ENCODE measurements at regions not wholly inside any gene's neighbourhood (a gene's known extent, or its start where the extent isn't known, plus 50 kb on each side); places are given as distances from the start of the nearest gene placed in this dataset.

- Histone ChIP-seq H3K4me1 (ENCODE audit: insufficient read depth, low read length) (peaks cover 11% of the 10 kb centered on the region), H3K9me3 (ENCODE audit: control insufficient read depth in 1 of 2, insufficient read depth in 1 of 2, low read length in 2 of 2) (no peaks in the 10 kb centered on the region), H3K27me3 (ENCODE audit: control insufficient read depth in 1 of 2, insufficient read depth in 2 of 2, low read length in 2 of 2) (no peaks in the 10 kb centered on the region), H3K27ac (ENCODE audit: low read depth in 1 of 2, low read length in 2 of 2) (no peak overlapping the region), H3K4me3 (ENCODE audit: low read length) (no peak overlapping the region), H3K36me3 (ENCODE audit: insufficient read depth, low read length) (no peaks in the 10 kb centered on the region)
- POLR2A ChIA-PET = interaction anchor here (0.6 to 1.1 kb wide), 3 partner anchors 12 to 89 kb away, joined by 3 to 4 read pairs (median 3); no protein-coding TSS in a partner anchor
- CTCF ChIA-PET = no interaction called here
- intact Hi-C loops (cut with DNase I, micrococcal nuclease) = loop anchor here (5.0 to 10.0 kb wide), 2 partner anchors 464 to 694 kb away; partner anchors contain the start of genes RAP2B (in 2 of the 2) and DHX36 (in 1 of the 2)
- H3K27me3 Mint-ChIP-seq = no peaks in the 10 kb centered on the region
- H3K36me3 Mint-ChIP-seq (ENCODE audit: low read depth) = no peaks in the 10 kb centered on the region
- ATAC-seq (ENCODE audit: poor library complexity) = no peak
- peak overlapping the region; percentile 34 for H3K27ac Mint-ChIP-seq
- DNase-seq = peak in 4 of 14 experiments; percentile 6 to 48 (median 26)
- H3K9me3 Mint-ChIP-seq = no peaks in the 10 kb centered on the region
- H3K4me3 Mint-ChIP-seq = peak overlapping the region; percentile 13
- no peak for TF ChIP-seq CTCF (IDR thresholded peaks at IDR 0.05)
- peaks cover 58% of the 10 kb centered on the region for H3K4me1 Mint-ChIP-seq (ENCODE audit: low read depth)
These were observed 466.6 kb downstream of the RAP2B start for GRCh38 chr3:153628591-153628990.

- Histone ChIP-seq H3K27ac (ENCODE audit: low read depth in 1 of 2, low read length in 2 of 2) (no peak overlapping the region), H3K4me1 (ENCODE audit: insufficient read depth, low read length) (peaks cover 6% of the 10 kb centered on the region), H3K27me3 (ENCODE audit: control insufficient read depth in 1 of 2, insufficient read depth in 2 of 2, low read length in 2 of 2) (no peaks in the 10 kb centered on the region), H3K9me3 (ENCODE audit: control insufficient read depth in 1 of 2, insufficient read depth in 1 of 2, low read length in 2 of 2) (no peaks in the 10 kb centered on the region), H3K36me3 (ENCODE audit: insufficient read depth, low read length) (no peaks in the 10 kb centered on the region), H3K4me3 (ENCODE audit: low read length) (no peak overlapping the region)
- H3K4me3 Mint-ChIP-seq = no peak overlapping the region
- H3K27ac Mint-ChIP-seq = peak overlapping the region; percentile 34
- DNase-seq (no peak), ATAC-seq (ENCODE audit: poor library complexity) (no peak)
- ChIA-PET CTCF (interaction anchor here (1.2 kb wide), 1 partner anchor 60 kb away, joined by 3 read pairs; no protein-coding TSS in a partner anchor), POLR2A (no interaction called here)
- no peaks in the 10 kb centered on the region for H3K9me3 Mint-ChIP-seq
- no peaks in the 10 kb centered on the region for H3K36me3 Mint-ChIP-seq (ENCODE audit: low read depth)
- intact Hi-C loops (cut with DNase I, micrococcal nuclease) = loop anchor here (5.0 to 10.0 kb wide), 2 partner anchors 464 to 693 kb away; partner anchors contain the start of genes RAP2B (in 2 of the 2) and DHX36 (in 1 of the 2)
- peaks cover 52% of the 10 kb centered on the region for H3K4me1 Mint-ChIP-seq (ENCODE audit: low read depth)
- H3K27me3 Mint-ChIP-seq = no peaks in the 10 kb centered on the region
- no peak for TF ChIP-seq CTCF (IDR thresholded peaks at IDR 0.05)
These were observed 467.1 kb downstream of the RAP2B start for GRCh38 chr3:153629148-153629547.

GRCh38 chr3:153631102-153631501 lies 469.1 kb downstream of the RAP2B start:
- ChIA-PET CTCF (no interaction called here), POLR2A (interaction anchor here (1.1 to 2.2 kb wide), 3 partner anchors 9 to 13 kb away, joined by 3 to 5 read pairs (median 3); no protein-coding TSS in a partner anchor)
- no peaks in the 10 kb centered on the region for H3K27me3 Mint-ChIP-seq
- H3K9me3 Mint-ChIP-seq = no peaks in the 10 kb centered on the region
- Histone ChIP-seq H3K4me3 (ENCODE audit: low read length) (no peak overlapping the region), H3K36me3 (ENCODE audit: insufficient read depth, low read length) (no peaks in the 10 kb centered on the region), H3K27me3 (ENCODE audit: control insufficient read depth in 1 of 2, insufficient read depth in 2 of 2, low read length in 2 of 2) (no peaks in the 10 kb centered on the region), H3K27ac (ENCODE audit: low read depth in 1 of 2, low read length in 2 of 2) (no peak overlapping the region), H3K9me3 (ENCODE audit: control insufficient read depth in 1 of 2, insufficient read depth in 1 of 2, low read length in 2 of 2) (no peaks in the 10 kb centered on the region), H3K4me1 (ENCODE audit: insufficient read depth, low read length) (peaks cover 6% of the 10 kb centered on the region)
- no peak overlapping the region for H3K4me3 Mint-ChIP-seq
- no peak overlapping the region for H3K27ac Mint-ChIP-seq
- H3K36me3 Mint-ChIP-seq (ENCODE audit: low read depth) = no peaks in the 10 kb centered on the region
- intact Hi-C loops (cut with DNase I, micrococcal nuclease) = no loop called here
- DNase-seq = no peak
- TF ChIP-seq CTCF (IDR thresholded peaks at IDR 0.05) = no peak
- peaks cover 38% of the 10 kb centered on the region for H3K4me1 Mint-ChIP-seq (ENCODE audit: low read depth)
- ATAC-seq (ENCODE audit: poor library complexity) = no peak
